Muscle layer of duodenum (tissue), 2 donors: ENCODE measurements at regions not wholly inside any gene's neighbourhood (a gene's known extent, or its start where the extent isn't known, plus 50 kb on each side); places are given as distances from the start of the nearest gene placed in this dataset.

Experiments used
- H3K27ac ChIP-seq: one replicate; pipeline ENCODE4 v1.7.0; 2013; ENCODE audit warnings: mild to moderate bottlenecking, low read length
- H3K27me3 ChIP-seq: one replicate; pipeline ENCODE4 v1.7.0; 2013; ENCODE audit warnings: low read depth, mild to moderate bottlenecking, control low read depth, low read length
- H3K36me3 ChIP-seq, 2 donors: one replicate each; pipeline ENCODE4 v1.7.0; 2013; ENCODE audit warnings: low read length in 2 of 2, control low read depth in 1 of 2, mild to moderate bottlenecking in 1 of 2; ENCODE audit not compliant: insufficient read depth in 2 of 2, control insufficient read depth in 1 of 2
- H3K4me1 ChIP-seq, 2 donors: one replicate each; pipeline ENCODE4 v1.7.0; 2013; ENCODE audit warnings: low read length in 2 of 2, mild to moderate bottlenecking in 2 of 2, control low read depth in 1 of 2, moderate library complexity in 1 of 2; ENCODE audit not compliant: insufficient read depth in 2 of 2, control insufficient read depth in 1 of 2
- H3K4me3 ChIP-seq, 2 donors: one replicate each; pipeline ENCODE4 v1.7.0; 2013; ENCODE audit warnings: low read length in 2 of 2, low read depth in 1 of 2, mild to moderate bottlenecking in 1 of 2
- H3K9me3 ChIP-seq, 2 donors: one replicate each; pipeline ENCODE4 v1.7.0; 2013; ENCODE audit warnings: low read length in 2 of 2, control low read depth in 1 of 2, mild to moderate bottlenecking in 1 of 2; ENCODE audit not compliant: control insufficient read depth in 1 of 2
- donor health status: healthy.

DNA sequence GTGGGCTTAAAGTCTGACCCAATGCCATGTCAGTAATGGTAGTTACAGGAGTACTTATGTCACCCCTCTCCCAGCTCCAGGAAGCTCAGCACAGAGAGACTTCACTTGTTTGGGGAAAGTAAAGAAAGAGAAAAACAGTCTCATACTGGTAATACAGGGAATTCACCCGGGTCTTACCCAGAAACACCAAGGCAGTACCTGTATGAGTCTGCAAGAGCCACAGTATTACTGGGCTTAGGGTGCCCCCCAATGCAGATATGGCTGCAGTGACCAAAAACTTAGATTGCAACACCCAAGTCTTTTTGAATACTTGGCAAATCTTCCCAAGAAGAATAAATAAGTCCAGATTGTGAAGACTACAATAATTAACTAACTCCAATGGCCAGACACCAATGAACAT lies 622.1 kb downstream of the IGSF11 start:
- Histone ChIP-seq H3K4me1 (no peaks in the 10 kb centered on the region), H3K4me3 (no peak overlapping the region), H3K9me3 (peaks cover 0 to 3% of the 10 kb centered on the region in 2 donors), H3K27me3 (no peaks in the 10 kb centered on the region), H3K27ac (no peak overlapping the region), H3K36me3 (no peaks in the 10 kb centered on the region)

DNA sequence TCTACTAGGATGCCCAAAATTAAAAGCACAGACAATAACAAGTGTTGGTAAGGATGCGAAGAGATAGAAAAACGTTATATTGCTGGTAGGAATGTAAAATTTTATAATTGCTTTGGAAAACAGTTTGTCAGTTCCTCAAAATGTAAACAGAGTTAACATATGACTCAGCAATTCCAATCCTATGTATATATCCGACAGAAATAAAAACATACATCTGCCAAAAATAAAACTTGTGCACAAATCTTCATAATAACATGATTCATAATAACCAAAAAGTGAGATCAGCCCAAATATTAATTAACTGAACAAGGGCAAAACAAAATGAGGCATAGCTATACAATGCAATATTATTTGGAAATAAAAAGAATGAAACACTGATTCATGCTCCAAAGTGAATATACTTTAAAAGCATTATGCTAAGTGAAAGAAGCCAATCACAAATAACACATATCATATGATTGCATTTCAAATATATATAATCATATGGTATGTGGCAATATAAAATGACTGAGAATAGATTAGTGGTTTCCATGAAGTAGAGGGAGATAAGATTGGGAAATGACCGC lies 609.3 kb downstream of the IGSF11 start:
- Histone ChIP-seq H3K36me3 (no peaks in the 10 kb centered on the region), H3K4me3 (no peak overlapping the region), H3K27ac (no peak overlapping the region), H3K27me3 (no peaks in the 10 kb centered on the region), H3K9me3 (peaks cover 0 to 3% of the 10 kb centered on the region in 2 donors), H3K4me1 (no peaks in the 10 kb centered on the region)

GRCh38 chr3:118433825-118434224 lies 600.8 kb downstream of the IGSF11 start:
- no peaks in the 10 kb centered on the region for H3K4me1 ChIP-seq
- H3K27me3 ChIP-seq, result no peaks in the 10 kb centered on the region
- H3K9me3 ChIP-seq, result no peaks in the 10 kb centered on the region
- H3K27ac ChIP-seq, result no peak overlapping the region
- no peaks in the 10 kb centered on the region for H3K36me3 ChIP-seq
- H3K4me3 ChIP-seq, result no peak overlapping the region

DNA sequence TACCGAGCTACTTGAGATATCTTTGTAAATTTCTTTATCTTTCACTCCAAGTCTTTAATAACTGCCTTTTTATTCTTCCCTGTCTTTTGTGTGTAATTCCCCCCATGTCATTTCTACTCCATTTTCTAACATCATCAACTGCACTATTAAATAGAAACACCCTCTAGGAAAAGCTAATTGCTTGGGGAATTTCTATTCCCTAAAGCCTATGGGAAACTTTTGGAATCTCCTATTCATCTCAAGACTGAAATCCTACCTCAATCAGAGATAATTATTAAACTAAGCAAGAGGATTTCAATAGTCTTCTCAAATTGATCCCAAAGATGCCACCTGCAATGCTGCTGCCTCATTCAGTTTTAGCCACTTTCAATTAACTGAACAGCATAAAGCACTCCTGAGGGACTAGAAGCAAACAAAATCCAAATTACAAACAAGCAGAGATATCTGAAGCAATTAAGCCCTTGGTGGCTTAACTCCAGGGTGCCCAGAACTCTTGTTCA lies 598.7 kb downstream of the IGSF11 start:
- no peaks in the 10 kb centered on the region for H3K27me3 ChIP-seq
- H3K27ac ChIP-seq, result no peak overlapping the region

GRCh38 chr3:118436697-118437262 lies 597.9 kb downstream of the IGSF11 start:
- Histone ChIP-seq H3K9me3 (no peaks in the 10 kb centered on the region), H3K4me3 (no peak overlapping the region), H3K4me1 (no peaks in the 10 kb centered on the region), H3K27me3 (no peaks in the 10 kb centered on the region), H3K36me3 (no peaks in the 10 kb centered on the region), H3K27ac (no peak overlapping the region)

More for the DNA sequence above, 598.7 kb downstream of the IGSF11 start:
- Histone ChIP-seq H3K4me1 (no peaks in the 10 kb centered on the region), H3K9me3 (no peaks in the 10 kb centered on the region), H3K4me3 (no peak overlapping the region), H3K36me3 (no peaks in the 10 kb centered on the region)

GRCh38 chr3:118445036-118445435 lies 589.6 kb downstream of the IGSF11 start:
- peaks cover 0 to 7% of the 10 kb centered on the region in 2 donors for H3K9me3 ChIP-seq
- no peaks in the 10 kb centered on the region for H3K27me3 ChIP-seq
- no peak overlapping the region for H3K4me3 ChIP-seq
- no peaks in the 10 kb centered on the region for H3K4me1 ChIP-seq
- no peaks in the 10 kb centered on the region for H3K36me3 ChIP-seq
- no peak overlapping the region for H3K27ac ChIP-seq

DNA sequence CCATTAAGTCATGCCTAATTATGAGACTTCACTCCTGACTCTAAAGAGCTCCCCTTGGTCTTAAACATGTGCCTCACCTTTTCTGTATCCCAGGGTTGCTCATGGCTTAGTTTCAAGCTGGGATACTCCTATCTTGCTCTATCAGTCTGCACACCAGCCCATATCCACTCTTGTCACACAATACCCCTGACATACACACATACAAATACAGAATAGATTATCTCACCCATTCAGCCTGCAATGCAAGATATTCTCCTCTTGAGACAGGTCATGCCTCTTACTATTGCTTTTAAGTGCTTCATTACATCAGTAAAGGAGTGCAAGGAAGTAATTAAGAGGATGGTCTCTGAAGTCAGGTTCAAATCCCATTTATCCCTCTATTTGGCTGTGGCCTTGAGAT lies 587.3 kb downstream of the IGSF11 start:
- Histone ChIP-seq H3K27me3 (no peaks in the 10 kb centered on the region), H3K4me3 (no peak overlapping the region), H3K9me3 (peaks cover 0 to 15% of the 10 kb centered on the region in 2 donors), H3K27ac (no peak overlapping the region), H3K36me3 (no peaks in the 10 kb centered on the region), H3K4me1 (no peaks in the 10 kb centered on the region)

DNA sequence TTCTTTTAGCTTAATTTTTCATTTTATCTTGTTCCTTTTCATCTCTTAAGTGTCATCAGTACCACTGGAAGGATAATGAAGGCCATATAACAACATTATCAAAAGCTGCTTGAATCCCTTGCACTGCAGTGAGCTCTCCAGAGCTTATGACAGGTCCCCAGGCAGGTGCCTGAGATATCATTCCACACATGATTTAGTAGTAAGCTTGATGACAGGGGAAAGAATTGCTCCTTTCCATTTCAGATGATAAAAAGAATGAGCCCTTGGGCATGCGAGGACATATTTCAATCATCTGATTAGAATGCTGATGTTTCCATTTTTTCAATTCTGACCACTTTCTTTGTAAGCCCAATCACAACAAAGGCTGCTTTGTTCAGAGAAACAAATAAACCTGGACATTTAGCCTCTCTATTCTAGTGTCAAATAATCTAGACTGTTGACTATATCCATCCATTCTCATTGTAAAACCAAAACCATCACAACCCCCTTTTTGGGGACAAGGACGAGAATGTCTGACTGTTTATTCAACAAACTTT lies 567.8 kb downstream of the IGSF11 start:
- Histone ChIP-seq H3K9me3 (no peaks in the 10 kb centered on the region), H3K27me3 (no peaks in the 10 kb centered on the region), H3K27ac (no peak overlapping the region), H3K4me1 (no peaks in the 10 kb centered on the region), H3K36me3 (no peaks in the 10 kb centered on the region), H3K4me3 (no peak overlapping the region)

GRCh38 chr3:118468801-118469200 lies 565.8 kb downstream of the IGSF11 start:
- H3K9me3 ChIP-seq, result no peaks in the 10 kb centered on the region
- H3K36me3 ChIP-seq, result no peaks in the 10 kb centered on the region
- no peak overlapping the region for H3K27ac ChIP-seq
- H3K27me3 ChIP-seq, result no peaks in the 10 kb centered on the region
- no peaks in the 10 kb centered on the region for H3K4me1 ChIP-seq
- H3K4me3 ChIP-seq, result no peak overlapping the region

- Histone ChIP-seq H3K4me1 (no peaks in the 10 kb centered on the region), H3K4me3 (no peak overlapping the region), H3K9me3 (no peaks in the 10 kb centered on the region), H3K36me3 (no peaks in the 10 kb centered on the region), H3K27me3 (no peaks in the 10 kb centered on the region), H3K27ac (no peak overlapping the region)
These were observed 562.1 kb downstream of the IGSF11 start for GRCh38 chr3:118472586-118472985.

DNA sequence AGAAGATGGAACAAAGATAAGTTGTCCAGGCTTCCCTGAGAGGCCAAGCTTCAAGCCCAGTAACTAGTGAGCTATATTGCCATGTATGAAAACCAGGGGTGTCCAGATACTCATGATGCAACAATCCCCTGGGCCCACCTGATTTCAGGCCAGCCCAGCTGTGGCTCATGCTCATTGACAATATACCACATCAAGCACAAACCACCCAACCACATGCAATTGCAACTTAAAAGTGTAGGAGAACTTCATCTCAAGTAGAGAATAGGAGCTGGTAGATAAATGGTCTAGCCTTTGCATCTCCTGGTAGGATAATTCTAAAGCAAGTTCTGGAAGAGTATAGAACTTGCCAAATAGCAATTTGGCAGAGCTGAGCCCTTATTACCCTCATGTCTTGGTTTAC lies 561.3 kb downstream of the IGSF11 start:
- Histone ChIP-seq H3K27me3 (no peaks in the 10 kb centered on the region), H3K27ac (no peak overlapping the region), H3K9me3 (no peaks in the 10 kb centered on the region), H3K36me3 (no peaks in the 10 kb centered on the region), H3K4me1 (no peaks in the 10 kb centered on the region), H3K4me3 (no peak overlapping the region)
